GM18909 (cell line): ENCODE measurements at regions not wholly inside any gene's neighbourhood (a gene's known extent, or its start where the extent isn't known, plus 50 kb on each side); places are given as distances from the start of the nearest gene placed in this dataset.
"Not testable (repeated sequence)": the region's sequence is repeated elsewhere in the genome, so short reads cannot be mapped to it uniquely, and the experiment has no call there.

Source experiments
- ATAC-seq: cut with Tn5 transposase; IDR thresholded peaks from one replicate; pipeline ENCODE4 v1.9.1; 2021; ENCODE audit warnings: mild to moderate bottlenecking; ENCODE audit not compliant: unreplicated experiment, poor library complexity

DNA sequence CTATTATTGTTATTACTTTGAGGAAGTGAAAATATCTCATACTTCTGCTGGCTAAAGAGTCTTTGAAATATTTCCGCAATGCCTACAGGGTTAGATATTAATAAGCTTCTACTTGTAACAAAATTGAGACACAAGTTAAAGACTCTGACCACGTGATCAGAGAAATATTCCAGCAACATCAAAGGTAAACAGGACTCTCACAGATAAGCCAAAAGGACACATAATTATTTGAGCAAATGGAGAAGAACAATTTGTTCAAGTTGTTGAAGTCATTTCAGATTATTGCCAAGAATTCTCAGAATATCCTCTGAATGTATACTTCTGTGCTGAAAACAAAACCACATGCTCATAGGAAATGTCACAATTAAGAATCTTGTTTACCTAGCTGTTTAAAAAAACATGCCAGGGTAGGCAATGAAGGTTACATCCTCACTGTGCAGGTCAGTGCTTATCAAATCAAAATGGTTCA is 225.8 kb upstream of the ALCAM start:
- ATAC-seq, result peak; percentile 68

DNA sequence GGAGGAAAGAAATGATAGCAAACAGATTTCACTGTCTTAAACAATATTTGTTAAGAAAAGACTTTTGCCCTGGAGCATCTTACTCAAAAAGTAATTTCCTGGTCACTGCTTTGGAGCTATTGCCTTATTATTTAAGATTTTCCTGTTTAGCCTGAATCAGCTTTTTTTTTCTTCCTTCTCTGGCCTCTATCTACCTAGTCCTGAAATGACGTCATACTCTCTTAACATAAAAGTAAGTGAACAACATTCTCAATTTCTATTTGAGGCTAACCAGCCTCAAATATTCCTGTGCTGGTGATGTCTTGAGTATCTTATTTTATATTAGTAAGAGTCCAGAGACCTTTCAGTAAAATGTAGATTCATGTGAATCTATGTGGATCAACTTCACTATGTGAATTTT is 221.9 kb upstream of the ALCAM start:
- no peak for ATAC-seq

DNA sequence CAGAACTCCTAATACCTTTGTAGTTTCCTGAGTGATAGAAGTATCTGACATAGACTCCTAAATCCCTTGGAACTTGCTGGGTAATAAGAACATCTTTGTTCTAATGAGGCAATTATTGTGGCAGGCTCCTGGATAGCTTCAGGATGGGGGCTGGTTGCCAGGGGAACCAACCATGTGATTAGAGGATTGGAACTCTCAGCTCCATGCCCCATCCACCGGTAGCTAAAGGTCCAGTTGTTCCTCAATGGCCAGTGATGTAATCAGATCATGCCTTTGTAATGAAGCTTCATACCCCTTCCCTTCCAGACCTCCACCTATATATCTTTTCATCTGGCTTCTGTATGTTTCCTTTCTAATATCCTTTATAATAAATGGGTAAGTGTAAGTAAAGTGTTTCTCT is 221.2 kb upstream of the ALCAM start:
- no peak for ATAC-seq

DNA sequence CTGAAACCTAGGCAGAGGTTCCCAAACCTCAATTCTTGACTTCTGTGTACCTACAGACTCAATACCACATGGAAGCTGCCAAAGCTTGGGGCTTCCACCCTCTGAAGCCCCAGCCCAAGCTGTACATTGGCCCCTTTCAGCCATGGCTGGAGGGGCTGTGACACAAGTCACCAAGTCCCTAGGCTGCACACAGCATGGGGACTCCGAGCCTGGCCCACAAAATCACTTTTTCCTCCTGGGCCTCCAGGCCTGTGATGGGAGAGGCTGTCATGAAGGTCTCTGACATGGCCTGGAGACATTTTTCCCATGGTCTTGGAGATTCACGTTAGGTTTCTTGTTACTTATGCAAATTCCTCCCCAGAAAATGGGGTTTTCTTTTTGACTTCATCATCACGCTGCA is 217.5 kb upstream of the ALCAM start:
- ATAC-seq, result not testable (repeated sequence)

DNA sequence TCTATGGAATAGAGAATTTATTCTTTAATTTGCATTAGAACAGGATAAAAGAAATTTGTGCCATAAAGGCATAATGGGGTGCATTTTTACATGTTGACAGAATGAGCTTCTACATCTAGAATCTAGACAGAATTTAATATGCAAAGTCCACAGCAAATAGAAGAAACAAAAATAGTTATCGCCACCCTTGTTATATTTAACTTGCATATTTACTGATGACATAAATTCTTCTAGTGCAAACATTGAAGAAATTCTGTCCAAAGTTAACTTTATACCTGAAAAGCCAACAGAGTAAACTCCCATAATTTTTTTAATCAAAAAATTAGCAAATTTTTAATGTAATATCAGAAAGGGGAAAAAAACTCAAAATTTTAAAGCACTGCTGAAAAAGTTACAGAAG is 213.7 kb upstream of the ALCAM start:
- ATAC-seq, result no peak

DNA sequence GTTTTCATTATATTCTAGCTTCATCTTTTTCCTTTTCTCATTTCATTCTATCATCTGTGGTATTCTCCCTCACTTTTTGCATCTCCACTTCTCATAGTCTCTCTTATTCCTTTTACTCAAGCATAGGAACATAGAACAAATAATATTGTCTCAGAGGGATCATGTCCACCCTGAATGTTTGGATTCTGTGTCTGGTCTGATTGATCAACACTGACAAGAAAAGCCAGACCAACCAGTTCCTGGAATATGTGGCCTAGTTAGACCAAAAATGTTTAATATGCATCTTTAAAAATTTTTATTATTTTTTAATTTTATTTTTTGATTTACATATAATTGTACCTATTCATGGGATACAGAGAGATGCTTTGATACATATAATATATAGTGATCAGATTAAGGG is 212.0 kb upstream of the ALCAM start:
- no peak for ATAC-seq

DNA sequence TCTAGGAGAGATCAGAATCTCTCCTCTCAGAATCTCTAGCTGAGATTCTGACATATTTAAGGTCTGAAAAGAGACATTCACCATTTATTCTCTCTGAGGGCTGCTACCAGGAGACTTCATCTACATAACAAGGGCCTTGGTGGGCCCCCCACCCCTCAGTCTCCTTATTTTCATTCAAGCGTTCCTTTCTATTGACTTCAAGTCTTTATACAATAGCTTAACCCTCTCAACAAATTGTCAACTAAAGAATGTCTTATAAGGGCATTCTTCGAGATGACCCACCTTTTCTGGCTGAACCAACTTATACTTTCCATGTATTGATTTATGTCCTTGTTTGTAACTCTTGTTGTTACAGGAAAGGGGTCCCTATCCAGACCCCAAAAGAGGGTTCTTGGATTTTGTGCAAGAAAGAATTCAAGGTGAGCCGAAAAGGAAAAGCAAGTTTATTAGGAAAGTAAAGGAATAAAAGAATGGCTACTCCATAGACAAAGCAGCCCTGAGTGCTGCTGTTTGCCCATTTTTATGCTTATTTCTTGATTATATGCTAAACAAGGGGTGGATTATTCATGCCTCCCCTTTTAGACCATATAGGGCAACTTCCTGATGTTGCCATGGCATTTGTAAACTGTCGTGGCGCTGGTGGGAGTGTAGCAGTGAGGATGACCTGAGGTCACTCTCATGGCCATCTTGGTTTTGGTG is 209.5 kb upstream of the ALCAM start:
- no peak for ATAC-seq

DNA sequence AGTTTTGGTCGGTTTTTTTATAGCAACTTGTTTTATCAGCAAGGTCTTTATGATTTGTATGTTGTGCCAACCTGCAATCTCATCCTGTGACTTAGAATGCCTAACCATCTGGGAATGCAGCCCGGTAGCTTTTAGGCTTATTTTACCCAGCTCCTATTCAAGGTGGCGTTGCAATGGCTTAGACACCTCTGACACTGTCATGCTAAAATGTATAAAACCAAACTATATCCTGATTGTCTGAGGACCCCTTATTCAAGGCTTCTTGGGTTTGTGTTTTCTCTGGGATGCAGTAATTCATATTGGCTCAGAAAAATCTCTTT is 209.0 kb upstream of the ALCAM start:
- no peak for ATAC-seq

DNA sequence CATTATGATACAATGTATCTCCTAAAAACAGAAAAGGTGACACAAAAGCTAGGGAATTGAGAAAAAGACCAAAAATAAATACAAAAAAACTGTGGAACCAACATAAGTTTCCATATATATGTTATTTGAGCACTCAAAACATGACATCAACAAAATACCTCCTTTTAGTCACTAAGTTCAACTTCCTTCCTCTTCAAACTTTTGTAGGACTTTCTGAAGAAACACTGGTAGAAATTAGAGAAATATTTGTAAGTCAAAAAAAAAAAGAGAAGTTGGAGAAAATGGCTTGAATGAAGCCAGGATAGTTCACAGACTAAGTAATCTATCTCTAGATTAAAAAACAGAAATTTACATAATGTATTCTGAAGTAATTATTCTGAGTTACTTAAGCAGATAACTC is 208.4 kb upstream of the ALCAM start:
- no peak for ATAC-seq

DNA sequence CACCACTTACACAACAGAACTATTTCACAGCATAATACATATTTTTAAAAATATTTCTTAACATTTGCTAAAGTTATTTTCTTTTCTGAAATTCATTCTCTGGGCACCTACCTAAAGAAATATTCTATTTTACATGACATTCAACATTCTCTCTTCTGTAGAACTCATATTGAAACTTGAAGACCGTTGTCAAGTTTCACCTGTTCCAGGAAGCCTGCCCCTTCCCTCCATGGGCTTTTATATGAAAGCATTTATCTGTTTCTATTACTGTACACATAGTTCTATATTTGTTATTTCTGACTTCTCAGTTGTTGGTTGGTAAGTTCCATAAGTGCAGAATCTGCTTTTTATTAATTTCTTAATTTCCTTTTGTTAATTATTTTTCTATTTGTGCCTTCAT is 204.3 kb upstream of the ALCAM start:
- ATAC-seq, result no peak

DNA sequence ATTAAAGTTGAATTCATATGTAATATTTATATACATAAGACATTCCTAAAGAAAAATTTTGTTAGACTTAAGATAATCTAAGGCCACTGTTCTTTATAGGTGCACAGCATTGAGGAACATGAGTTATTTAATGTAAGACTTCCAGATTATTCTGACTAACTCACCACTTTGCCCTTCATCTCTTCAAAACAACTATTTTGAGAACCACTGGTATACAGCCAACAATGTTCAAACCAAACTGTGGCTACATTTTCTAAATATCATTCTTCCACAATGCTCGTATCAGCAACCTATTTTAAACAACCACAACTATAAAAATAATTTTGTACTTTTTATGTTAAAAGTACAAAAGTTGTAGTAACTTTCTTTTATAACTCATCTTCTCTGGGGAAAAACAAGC is 199.8 kb upstream of the ALCAM start:
- ATAC-seq, result no peak

DNA sequence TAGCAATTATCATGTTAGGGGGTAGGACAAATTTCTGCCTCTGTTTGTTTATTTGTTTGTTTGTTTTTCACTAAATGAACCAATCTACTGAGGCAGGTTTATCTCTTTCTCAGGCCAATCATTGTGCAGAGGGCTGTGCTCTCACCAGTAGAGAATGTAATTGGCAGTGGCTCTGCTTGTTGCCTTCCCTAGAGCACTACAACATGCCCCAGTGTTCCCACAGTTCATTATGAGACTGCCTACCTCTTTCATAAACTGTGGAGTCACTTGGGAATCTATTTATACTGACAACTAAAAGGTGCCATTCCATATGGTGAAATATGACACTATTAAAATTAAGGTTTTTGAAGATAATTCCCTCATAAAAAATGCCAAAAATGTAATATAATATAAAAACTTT is 196.3 kb upstream of the ALCAM start:
- ATAC-seq, result no peak

DNA sequence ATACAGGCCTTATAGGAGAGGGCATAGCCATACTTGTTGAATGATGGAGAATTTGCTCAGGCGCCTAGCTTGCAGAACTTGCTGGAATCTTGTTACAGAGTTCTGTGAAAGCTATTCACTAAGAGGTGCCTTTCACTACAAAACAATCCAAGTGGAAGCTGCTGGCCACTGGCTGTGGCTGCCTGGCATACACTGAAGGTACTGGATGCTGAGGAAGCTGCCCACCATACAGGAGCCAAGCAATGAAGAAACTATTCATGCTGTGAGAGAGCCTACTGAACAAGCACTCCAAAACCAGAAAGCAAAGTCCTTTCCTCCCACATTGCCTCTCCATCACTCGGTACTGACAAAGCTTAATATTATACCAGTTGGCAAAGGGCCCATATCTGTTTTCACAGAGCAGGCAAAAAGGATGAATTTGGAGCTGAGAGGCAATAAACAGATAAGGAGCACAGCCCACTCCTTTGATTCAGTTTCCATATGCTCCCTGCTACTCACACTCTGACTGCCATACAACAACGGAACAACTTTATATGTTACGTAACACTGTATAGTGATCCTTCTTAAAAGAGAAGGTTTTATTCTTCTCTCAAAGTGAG is 192.6 kb upstream of the ALCAM start:
- no peak for ATAC-seq

DNA sequence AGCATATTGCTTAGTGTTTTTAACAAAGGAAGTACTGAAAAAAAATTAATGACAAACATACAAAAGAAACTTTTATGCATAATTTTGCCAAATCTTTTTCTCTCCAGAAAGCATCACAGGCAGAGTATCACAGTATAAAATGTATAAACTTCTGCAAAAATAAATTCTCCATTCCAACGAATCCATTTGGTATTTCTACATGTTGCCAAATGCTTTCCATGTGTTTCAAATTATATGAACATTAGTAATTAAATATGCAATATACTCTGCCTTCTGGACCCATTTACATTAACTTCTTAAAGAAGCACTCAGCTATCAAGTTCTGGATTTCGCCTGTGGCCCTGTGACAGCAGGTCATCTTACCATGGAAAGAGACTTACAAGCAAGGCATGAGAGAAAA is 189.1 kb upstream of the ALCAM start:
- ATAC-seq, result no peak

DNA sequence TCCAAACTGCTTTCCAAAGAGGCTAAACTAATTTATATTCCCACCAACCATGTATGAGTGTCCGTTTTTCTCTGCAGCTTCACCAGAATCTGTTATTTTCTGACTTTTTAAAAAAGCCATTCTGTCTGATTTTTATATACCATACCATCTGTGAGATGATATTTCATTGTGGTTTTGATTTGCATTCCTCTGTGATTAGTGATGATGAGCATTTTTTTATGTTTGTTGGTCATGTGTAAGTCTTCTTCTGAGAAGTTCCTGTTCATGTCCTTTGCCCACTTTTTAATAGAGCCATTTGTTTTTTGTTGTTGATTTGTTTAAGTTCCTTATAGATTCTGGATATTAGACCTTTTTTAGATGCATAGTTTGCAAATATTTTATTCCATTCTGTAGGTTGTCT is 179.4 kb upstream of the ALCAM start:
- no peak for ATAC-seq

DNA sequence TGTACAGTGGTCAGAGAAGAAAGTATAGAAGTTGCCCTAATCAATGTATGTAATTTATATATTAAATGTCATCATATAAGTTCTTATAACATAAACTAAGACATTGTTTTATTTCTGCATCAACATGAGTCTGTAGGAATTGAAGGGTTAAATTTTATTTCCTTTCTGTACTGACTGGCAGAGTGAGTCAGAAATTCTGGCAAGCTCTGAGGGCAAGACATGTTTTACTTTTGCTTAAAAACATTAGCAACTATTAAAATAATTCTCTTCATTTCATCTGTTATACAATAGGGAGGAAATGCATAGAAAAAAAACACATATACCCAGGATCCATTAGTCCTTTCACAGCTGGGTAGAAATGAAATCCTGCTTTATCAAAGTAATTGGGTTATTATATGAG is 171.4 kb upstream of the ALCAM start:
- ATAC-seq, result no peak

DNA sequence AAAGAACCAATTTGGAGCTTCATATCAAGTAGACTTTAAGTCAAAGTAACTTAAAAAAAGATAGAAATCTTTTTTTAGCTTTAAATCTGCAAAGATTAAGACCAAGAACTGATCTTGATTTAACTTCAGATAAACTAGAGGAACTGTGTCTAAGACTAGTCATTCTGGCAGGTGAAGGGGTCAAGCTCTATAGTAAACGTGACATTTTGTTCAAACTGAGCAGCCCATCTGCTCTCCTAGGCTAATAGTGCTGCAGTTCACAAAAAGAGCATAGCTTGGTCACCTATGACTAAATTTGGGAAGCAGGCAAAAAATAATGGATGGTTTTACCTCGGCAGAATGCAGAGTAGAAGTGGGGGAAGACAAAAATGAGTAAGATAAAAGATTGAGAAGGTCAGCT is 168.8 kb upstream of the ALCAM start:
- no peak for ATAC-seq

DNA sequence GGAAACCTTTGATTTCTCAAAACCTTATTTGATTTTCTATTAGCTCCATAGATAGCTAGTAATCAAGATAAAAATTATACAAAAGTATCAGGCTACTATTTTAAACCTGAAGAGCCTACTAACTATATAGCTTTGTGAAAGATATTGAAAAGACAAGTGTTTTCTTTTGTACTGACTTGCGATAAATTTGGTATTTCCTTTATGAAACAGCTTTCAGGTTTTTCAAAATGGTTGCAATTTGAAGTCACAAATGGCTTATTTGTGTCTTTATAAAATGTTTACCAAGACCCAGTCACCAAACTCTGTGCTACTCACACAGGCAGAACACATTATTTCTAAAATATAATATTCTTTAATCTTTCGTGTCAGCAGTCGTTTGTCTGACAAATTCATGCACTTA is 167.5 kb upstream of the ALCAM start:
- ATAC-seq, result no peak

DNA sequence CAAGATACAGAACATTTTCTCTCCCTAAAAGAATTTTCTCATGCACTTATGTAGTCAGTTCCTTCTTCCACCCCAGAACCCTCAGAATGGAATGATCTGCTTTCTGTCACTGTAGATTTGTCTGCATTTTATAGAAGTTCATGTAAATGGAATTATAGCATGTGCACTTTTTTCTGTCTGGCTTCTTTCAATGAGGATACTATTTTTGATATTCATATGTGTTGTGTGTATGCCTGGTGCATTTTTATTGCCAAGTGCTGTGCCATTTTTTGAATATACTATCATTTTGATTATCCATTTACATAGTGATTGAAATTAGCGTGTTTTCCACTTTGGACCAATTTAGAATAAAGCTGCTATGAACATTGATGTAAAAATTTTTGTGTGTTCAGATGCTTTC is 156.6 kb upstream of the ALCAM start:
- no peak for ATAC-seq

DNA sequence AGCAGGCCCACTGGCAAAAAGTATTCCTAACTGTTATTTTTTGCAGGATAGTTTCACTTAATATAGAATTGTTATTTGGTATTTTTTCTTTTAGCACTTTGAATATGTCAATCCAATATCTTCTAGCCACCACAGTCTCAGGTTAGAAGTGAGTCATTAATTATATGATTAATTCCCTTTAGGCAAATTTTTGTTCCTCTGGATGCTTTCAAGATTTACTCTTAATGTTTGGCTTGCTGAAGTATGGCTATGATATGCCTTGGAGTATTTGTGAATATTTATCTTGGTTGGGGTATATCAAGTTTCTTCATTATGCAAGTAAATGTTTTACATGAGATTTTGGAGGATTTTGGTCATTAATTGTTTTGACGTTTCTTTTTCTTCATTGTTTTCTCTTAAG is 152.1 kb upstream of the ALCAM start:
- no peak for ATAC-seq

DNA sequence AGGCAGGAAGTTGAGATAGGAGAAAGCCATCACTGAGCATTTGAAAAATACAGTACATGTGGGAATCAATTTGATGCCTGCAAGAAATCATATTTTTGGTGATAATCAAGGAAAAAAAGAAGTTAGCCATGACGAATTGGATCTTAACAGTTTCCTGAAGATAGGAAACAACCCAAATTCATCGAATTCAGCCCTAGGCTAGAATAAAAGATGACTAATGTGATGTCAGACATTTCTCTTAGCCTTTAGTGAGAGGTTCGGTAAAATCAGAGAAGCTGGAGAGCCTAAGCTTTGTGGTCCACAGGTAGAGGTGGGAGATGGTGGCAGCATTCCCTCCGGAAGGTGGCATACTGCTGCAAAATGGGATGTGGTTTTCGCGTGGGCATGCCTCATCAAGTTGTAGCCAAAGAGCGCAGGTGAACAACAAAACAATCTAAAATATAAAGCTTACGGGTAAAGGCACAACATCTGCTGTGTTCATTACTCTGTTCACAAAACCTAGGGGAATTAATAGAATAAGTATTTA is 144.1 kb upstream of the ALCAM start:
- ATAC-seq, result no peak

DNA sequence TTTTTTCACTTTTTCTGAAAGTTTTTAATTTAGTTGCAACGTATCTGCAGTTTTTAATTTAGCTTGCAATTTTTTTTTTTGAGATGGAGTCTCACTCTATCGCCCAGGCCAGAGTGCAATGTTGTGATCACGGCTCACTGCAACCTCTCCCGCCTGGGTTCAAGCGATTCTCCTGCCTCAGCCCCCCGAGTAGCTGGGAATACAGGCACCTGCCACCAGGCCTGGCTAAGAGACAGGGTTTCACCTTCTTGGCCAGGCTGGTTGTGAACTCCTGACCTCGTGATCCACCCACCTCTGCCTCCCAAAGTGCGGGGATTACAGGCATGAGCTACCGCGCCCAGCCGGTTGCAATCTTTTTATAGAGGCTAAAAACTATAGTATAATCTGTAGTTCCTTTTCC is 142.9 kb upstream of the ALCAM start:
- ATAC-seq, result no peak
